Amniotic epithelial cell (primary cell): ENCODE measurements at regions not wholly inside any gene's neighbourhood (a gene's known extent, or its start where the extent isn't known, plus 50 kb on each side); places are given as distances from the start of the nearest gene placed in this dataset.
"Not testable (repeated sequence)": the region's sequence is repeated elsewhere in the genome, so short reads cannot be mapped to it uniquely, and the experiment has no call there.

ENCODE experiments used
- DNase-seq: peaks from one replicate; pipeline ENCODE4 v3.0.0-alpha.2; 2010; ENCODE audit warnings: low read depth

GRCh38 chr3:159273070-159273469, 471.2 kb downstream of the MFSD1 start:
- no peak for DNase-seq

- DNase-seq: peak; percentile 62
These were observed 471.8 kb downstream of the MFSD1 start for GRCh38 chr3:159273608-159274007.

GRCh38 chr3:159275741-159276140, 473.9 kb downstream of the MFSD1 start:
- DNase-seq: no peak

GRCh38 chr3:159277814-159278213, 476.0 kb downstream of the MFSD1 start:
- no peak for DNase-seq

- no peak for DNase-seq
These were observed 478.7 kb downstream of the MFSD1 start for GRCh38 chr3:159280386-159281191.

GRCh38 chr3:159293493-159293892, 491.6 kb downstream of the MFSD1 start:
- no peak for DNase-seq

- peak; percentile 2 for DNase-seq
These were observed 500.1 kb downstream of the MFSD1 start for GRCh38 chr3:159301961-159302360.

- DNase-seq: no peak
These were observed 503.2 kb downstream of the MFSD1 start for GRCh38 chr3:159305017-159305416.

GRCh38 chr3:159316706-159317105, 514.9 kb downstream of the MFSD1 start:
- DNase-seq: not testable (repeated sequence)

GRCh38 chr3:159319156-159319555, 517.3 kb downstream of the MFSD1 start:
- no peak for DNase-seq

- peak; percentile 15 for DNase-seq
These were observed 520.6 kb downstream of the MFSD1 start for GRCh38 chr3:159322322-159322939.

- no peak for DNase-seq
These were observed 522.0 kb downstream of the MFSD1 start for GRCh38 chr3:159323848-159324247.

- DNase-seq: no peak
These were observed 525.1 kb downstream of the MFSD1 start for GRCh38 chr3:159326998-159327397.

GRCh38 chr3:159332535-159333099, 530.8 kb downstream of the MFSD1 start:
- no peak for DNase-seq

- DNase-seq: no peak
These were observed 537.3 kb downstream of the MFSD1 start for GRCh38 chr3:159339131-159339530.

GRCh38 chr3:159340877-159341500, 539.1 kb downstream of the MFSD1 start:
- no peak for DNase-seq

- DNase-seq: no peak
These were observed 544.5 kb downstream of the MFSD1 start for GRCh38 chr3:159346271-159346903.

GRCh38 chr3:159348431-159348830, 546.6 kb downstream of the MFSD1 start:
- no peak for DNase-seq

- no peak for DNase-seq
These were observed 554.8 kb downstream of the MFSD1 start for GRCh38 chr3:159356606-159357005.

GRCh38 chr3:159364511-159364910, 562.7 kb downstream of the MFSD1 start:
- no peak for DNase-seq

GRCh38 chr3:159366476-159366875, 564.6 kb downstream of the MFSD1 start:
- no peak for DNase-seq

GRCh38 chr3:159371961-159372360, 570.1 kb downstream of the MFSD1 start:
- DNase-seq: no peak
